Epithelial cell of esophagus (primary cell): ENCODE measurements at regions not wholly inside any gene's neighbourhood (a gene's known extent, or its start where the extent isn't known, plus 50 kb on each side); places are given as distances from the start of the nearest gene placed in this dataset.

Experiments used
- DNase-seq: peaks from one replicate; pipeline ENCODE4 v3.0.0; 2010; ENCODE audit warnings: low read depth
- H3K4me3 ChIP-seq: 2 replicates; pipeline ENCODE4 v1.5.1; 2011; ENCODE audit warnings: mild to moderate bottlenecking, low read length, control low read depth
- TF ChIP-seq, protein P1 (sequence below): IDR thresholded peaks from 2 replicates; pipeline ENCODE4 v1.5.1; 2011; ENCODE audit warnings: low read depth, mild to moderate bottlenecking, low read length, control low read depth, inconsistent platforms; ENCODE audit not compliant: insufficient read depth; ENCODE audit errors: missing control alignments

GRCh38 chr7:91634485-91635177, 245.9 kb downstream of the MTERF1 start:
- TF ChIP-seq, protein P1, sequence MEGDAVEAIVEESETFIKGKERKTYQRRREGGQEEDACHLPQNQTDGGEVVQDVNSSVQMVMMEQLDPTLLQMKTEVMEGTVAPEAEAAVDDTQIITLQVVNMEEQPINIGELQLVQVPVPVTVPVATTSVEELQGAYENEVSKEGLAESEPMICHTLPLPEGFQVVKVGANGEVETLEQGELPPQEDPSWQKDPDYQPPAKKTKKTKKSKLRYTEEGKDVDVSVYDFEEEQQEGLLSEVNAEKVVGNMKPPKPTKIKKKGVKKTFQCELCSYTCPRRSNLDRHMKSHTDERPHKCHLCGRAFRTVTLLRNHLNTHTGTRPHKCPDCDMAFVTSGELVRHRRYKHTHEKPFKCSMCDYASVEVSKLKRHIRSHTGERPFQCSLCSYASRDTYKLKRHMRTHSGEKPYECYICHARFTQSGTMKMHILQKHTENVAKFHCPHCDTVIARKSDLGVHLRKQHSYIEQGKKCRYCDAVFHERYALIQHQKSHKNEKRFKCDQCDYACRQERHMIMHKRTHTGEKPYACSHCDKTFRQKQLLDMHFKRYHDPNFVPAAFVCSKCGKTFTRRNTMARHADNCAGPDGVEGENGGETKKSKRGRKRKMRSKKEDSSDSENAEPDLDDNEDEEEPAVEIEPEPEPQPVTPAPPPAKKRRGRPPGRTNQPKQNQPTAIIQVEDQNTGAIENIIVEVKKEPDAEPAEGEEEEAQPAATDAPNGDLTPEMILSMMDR: no peak
- DNase-seq: peak; percentile 49
- H3K4me3 ChIP-seq: no peak overlapping the region

DNA sequence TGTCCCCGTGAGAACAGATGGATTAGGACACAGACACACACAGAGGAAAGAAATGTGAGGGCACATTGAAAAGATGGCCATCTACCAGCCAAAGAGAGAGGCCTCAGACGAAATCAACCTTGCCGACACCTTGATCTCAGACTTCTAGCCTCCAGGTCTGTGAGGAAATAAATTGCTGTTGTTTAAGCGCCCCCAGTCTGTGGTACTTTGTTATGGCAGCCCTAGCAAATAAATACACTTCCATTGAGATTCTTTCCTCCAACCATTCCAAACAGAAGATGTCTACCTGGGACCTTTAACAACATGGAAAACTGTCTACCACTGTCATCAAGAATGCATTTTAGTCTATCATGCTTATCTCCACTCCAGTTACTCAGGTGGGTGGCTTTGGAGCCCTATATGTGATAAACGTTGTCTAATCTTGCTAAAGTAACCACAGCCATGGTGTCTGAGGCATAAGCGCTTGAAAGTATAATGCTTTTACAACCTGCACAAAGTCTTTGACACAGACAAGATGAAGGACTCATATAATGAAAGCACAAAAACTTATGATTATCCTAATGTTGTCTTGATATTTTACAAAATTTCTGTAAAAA, 244.3 kb downstream of the MTERF1 start:
- TF ChIP-seq, protein P1: peak; percentile 64
- no peak overlapping the region for H3K4me3 ChIP-seq
- DNase-seq: peak; percentile 63

DNA sequence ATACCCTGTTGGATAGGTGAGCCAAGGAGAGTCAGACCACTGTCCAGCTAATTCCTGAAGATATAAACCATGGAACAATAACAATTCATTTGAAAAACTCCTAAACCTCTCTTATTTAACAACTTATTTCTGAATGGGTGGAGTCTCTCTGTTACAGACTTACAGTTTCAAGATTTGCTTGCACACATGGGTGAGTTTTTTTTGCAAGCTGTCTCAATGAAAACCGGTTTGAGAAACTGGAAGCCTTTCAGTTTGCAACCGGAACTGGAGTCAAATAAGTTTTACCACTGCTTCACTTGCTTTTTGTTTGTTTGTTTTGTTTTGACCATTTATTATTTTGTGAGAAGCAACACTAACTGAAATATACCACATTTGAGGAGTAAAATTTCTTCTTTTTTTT, 243.8 kb downstream of the MTERF1 start:
- TF ChIP-seq, protein P1: no peak
- no peak overlapping the region for H3K4me3 ChIP-seq
- DNase-seq: no peak

GRCh38 chr7:91644256-91644655, 236.2 kb downstream of the MTERF1 start:
- TF ChIP-seq, protein P1: no peak
- no peak overlapping the region for H3K4me3 ChIP-seq
- no peak for DNase-seq

GRCh38 chr7:91645542-91645941, 235.0 kb downstream of the MTERF1 start:
- TF ChIP-seq, protein P1: no peak
- H3K4me3 ChIP-seq: no peak overlapping the region
- no peak for DNase-seq

DNA sequence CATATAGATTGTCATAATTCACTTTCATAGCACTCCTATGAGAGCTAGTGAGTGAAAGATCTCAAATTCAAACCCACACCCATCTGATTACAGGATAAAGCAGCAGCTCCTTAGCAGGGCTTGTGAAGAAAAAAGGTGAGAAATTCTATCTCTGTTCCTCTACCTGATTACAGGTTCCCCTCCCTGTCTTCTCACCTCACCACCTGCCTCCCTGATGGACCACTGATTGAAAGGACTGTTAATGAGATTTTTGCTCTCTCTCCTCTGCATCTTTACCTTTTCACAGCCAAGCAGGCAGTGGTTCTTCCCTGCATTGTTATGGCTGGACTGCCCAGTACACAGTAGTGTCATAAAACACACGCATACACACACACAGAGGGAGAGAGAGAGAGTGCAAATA, 228.5 kb downstream of the MTERF1 start:
- TF ChIP-seq, protein P1: no peak
- DNase-seq: no peak
- no peak overlapping the region for H3K4me3 ChIP-seq

DNA sequence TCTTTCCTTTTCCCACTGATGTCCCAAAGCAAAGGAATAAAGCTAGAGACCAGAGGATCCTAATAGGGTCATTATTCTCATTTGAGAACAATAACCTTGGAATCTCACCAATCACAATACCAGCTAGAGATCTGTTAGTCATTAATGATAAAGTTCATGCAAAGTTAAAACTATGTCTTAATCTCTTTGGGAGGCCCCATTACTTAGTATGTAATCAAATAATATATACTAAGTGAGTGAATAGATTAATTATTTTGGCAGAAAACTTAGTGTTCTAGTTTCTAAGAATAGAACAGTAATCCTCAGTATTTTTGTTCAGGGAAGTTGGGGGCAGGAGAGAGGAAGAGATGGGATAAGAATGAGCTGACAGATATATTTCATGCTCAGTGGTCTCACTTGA, 227.2 kb downstream of the MTERF1 start:
- no peak for DNase-seq
- TF ChIP-seq, protein P1: no peak
- no peak overlapping the region for H3K4me3 ChIP-seq
